Right ventricle myocardium superior (tissue), 1 donor: ENCODE measurements at regions not wholly inside any gene's neighbourhood (a gene's known extent, or its start where the extent isn't known, plus 50 kb on each side); places are given as distances from the start of the nearest gene placed in this dataset.
"Not testable (repeated sequence)": the region's sequence is repeated elsewhere in the genome, so short reads cannot be mapped to it uniquely, and the experiment has no call there.

ENCODE experiments used
- ATAC-seq: fragments of 200-7000 bp; cut with Tn5 transposase; one replicate; pipeline ENCODE4 v1.9.1; 2020; ENCODE audit warnings: mild to moderate bottlenecking; ENCODE audit not compliant: poor library complexity
- DNase-seq: peaks from one replicate; pipeline ENCODE4 v3.0.0-alpha.2; 2020
- intact Hi-C: fragments of 100-400 bp; cut with DNase I; formaldehyde crosslinking; loops from one replicate; pipeline ENCODE4 v1.11.2; 2022
- donor health status: DM: no; HTN: yes; CAD: no; lungs with severe emphysema.

DNA sequence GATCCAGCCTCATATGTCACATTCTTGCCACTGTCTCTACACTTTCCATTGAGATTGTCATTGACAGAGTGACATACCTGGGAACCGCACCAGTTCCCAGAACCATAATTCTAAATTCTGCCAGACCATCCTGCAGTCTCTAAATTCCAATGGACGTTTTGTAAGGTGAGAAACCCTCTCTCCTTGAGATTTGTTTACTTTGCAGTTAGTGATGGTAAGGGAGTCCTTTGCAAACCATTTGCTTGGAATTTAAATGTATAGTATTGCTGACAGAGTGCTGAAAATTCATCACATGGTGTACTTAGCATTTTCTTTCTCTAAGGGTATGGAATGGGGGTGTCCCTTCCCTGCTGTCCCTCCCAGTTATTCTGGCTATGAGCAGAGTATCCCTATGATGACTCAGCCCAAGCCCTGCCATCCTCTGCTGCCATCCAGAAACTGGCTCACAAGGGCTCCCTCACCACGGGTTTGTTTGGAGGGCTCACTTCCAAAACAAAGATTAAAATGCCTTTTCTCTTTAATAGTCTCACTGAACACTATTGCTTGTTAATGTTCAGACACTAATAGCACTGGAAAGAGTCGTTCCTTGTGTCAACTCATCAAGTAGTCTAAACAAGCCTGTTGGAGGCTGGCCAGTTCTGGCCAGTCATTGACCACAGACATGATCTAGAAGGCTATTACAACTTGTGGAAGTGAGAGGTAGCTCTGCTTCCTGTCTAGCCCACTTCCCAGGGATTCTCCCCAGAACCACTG lies 129.0 kb upstream of the HMGA2 start:
- no peak for DNase-seq
- ATAC-seq, result no peak
- intact Hi-C loops, result no loop called here

DNA sequence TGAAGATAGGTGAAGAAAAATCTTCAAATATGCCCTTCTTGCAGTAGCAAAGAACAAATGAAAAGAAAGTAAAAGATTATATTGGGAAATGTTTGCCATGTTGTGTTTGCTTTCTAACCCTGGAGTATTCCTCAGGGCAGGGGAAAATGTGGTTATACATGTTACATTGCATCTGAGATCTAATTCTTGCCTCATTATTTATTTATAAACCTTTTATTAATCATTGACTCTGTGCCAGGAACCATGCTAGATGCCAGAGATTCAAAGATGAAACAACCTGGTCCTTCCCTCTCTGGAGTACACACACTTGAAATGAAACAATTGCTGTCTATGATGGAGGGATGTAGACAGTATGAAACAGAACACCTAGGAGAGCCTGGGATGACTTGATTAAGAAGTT lies 128.1 kb upstream of the HMGA2 start:
- no peak for DNase-seq
- ATAC-seq, result no peak
- intact Hi-C loops, result no loop called here

DNA sequence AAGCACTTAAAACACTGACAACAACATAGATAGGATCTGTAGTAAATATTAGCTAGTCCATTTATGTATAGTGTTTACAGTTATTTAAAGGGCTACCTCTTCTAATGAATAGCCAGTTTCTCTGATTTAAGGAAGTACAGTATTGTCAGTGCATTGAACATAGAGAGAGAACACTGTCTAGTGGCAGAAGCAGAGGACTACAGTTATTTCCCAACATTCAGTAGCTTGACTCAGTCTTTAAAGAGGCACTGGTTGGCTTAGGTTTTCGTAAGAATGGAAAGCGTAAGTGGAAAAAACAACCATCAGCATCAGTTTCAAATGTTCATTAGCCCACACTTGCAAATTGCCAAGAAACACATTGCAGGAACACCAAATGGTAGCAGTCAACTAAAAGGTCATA lies 125.0 kb upstream of the HMGA2 start:
- DNase-seq (no peak), ATAC-seq (no peak)
- intact Hi-C loops, result no loop called here

DNA sequence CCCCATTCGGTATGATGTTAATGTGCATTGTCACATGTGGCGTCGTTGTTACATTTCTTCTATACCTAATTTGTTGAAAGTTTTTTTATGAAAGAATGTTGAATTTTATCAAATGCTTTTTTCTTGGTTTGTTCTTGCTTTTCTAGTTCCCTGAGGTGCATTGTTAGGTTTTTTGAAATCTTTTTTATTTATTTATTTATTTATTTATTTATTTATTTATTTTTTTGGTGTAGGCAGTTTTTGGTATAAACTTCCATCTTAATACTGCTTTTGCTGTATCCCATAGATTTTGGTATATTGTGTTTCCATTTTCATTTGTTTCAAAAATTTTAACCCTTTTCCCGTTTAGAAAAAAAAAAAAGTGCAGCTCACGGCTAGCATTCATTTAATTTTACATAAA lies 121.1 kb upstream of the HMGA2 start:
- intact Hi-C loops, result no loop called here
- ATAC-seq (no peak), DNase-seq (no peak)

DNA sequence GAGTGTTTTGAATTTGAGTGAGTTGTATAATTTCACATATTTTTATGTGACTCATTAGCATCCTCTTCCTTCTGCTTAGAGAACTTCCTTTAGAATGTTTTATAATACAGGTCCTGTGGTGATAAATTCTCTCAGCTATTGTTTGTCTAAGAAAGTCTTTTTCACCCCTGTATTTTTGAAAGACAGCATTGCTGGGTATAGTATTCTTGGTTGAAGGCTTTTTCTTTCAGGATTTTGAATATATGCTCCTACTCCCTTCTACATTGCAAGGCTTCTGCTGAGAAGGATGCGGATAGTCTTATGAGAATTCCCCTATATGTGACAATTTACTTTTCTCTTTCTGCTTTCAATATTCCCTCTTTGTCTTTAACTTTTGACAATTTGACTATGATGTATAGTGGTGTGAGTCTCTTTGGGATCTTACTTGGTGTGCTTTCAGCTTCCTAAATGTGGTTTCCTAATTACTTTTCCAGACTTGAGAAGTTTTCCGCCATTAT lies 118.9 kb upstream of the HMGA2 start:
- intact Hi-C loops, result no loop called here
- ATAC-seq (no peak), DNase-seq (no peak)

DNA sequence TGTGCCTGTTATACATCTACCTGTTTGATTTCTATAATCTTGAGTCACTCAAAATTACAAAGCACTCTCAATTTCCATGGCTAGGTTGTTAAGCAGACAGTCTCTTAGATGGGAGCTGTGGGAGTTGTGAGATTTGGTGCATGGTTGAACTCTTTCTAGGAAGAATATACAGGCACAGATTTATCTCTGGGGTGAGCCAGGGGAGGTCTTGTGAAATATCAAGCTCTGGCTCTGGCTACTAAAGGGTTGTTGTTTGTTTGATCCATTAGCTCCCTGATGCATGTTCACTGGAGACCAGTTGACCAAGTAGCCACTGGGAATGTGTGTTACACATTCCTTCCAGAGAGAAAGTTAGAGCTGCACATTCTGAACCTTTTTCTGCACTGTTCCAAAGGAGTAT lies 117.2 kb upstream of the HMGA2 start:
- intact Hi-C loops, result no loop called here
- no peak for ATAC-seq

DNA sequence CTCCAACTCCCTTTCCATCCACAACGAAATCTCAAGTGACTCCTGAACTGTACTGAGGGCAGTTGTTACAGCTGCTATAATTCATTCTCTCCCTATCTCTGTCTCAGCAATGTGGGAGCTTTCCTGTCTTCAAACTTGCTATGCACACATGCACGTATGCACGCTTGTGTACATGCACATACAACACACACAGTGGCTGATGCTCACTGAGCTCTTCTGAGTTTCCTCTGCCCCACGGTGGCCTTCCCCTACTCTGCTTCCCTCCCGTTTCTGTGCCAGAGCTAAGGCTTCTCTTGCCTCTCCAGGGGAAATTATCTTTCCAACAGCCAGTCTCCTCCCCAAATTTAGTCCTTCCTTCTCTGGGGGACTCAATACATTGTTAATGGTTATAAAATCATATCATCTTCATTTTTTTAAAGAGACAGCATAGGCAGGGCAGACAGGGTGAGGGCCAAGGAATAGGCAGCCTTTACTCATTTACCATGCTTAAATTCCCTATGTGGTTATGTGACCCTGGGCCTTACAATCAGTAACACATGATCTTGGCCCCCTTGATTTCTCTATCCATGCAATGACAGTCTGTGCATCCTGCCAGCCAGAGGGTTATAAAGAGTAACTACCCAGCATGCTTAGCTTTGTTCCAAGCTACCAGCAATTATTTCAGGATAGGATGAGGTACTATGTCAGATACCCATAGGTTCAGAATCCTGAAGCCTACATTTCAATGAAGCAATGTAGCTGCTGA lies 111.9 kb upstream of the HMGA2 start:
- intact Hi-C loops, result no loop called here
- DNase-seq (no peak), ATAC-seq (no peak)

More for the DNA sequence above, 117.2 kb upstream of the HMGA2 start:
- DNase-seq, result no peak

DNA sequence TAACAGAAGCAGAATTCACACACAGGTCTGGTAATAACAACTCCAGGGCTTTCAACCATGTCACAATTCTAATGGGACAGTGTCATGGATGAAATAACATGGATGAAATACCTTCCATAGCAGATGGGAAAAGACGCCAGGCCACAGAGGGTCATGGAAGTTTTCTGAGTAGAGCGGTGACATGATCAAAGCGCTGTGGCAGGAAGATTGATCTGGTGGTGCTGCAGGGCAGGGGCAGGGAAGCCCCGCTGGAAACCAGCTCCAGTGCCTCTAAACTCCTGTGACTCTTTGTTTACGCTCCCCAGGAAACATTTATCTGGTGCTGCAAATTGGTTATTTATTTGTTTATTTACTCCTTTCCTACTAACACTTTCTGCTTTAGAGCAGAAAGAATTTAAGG lies 108.3 kb upstream of the HMGA2 start:
- no peak for ATAC-seq
- intact Hi-C loops, result no loop called here
- DNase-seq, result no peak

DNA sequence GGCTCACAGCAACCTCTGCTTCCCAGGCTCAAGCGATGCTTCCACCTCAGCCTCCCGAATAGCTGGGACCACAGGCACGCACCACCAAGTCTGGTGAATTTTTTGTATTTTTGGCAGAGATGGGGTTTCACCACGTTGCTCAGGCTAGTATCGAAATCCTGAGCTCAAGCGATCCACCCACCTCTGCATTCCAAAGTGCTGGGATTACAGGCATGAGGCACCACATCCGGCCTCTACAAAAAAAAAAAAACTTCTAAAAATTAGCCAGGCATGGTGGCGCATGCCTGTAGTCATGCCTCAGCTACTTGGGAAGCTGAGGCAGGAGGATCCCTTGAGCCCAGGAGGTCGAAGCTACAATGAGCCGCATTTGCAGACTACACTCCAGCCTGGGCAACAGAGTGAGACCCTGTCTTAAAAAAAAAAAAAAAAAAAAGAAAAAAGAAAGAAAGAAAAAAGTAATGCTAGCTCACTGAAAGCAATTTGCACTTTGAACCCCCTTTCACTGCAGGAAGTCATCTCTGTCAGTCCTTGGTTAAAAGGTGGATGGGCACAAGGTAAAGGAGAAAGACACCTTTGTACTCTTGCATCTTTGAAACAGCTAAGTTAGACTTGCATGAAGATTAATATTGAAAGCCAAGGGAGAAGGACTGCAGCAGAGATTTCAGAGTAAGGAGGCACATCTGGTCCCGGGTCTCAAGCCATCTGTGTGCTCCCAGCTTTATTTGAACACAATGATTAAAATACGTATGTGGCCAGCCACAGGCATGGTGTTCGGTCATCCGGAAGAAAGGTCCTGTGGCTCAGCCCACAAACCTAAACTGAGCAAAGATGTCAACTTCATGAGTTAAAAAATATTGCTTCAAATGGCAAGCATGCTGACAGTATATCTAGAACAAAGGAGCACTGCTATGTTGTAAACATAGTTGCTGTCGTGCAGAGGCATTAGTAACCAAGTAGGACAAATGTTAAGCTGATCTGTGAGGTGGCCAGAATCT lies 103.8 kb upstream of the HMGA2 start:
- ATAC-seq, result no peak
- intact Hi-C loops, result no loop called here
- no peak for DNase-seq

DNA sequence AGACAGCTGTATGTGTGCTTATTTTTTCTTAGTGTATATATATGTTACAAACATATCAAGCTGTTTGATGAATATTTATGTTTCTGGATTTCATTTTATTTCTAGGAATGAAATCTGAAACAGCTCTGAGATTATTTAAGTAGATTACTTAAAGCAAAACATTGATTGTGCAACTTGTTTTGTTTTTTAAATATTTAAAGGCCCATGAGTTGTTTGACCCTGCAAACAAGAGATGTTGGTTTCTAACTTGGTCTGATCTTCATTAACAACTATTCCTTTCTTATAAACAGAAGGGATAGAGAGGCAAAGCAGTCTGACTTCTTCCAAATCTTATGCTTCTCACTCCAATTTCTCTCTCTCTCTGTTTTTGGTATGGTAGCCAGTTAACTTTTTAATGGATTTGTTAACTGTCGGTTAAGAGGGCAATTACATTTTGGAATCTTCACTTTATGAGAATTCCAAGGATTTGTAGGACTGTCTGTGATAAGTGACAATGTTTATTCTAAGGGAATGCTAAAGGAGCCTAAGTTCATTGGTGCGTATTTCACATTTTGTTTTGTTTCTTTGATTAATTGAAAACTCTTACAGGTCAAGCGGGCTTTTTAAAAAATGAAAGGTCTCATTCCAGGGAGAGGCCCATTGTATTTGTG lies 102.6 kb upstream of the HMGA2 start:
- no peak for DNase-seq
- ATAC-seq, result no peak
- intact Hi-C loops, result no loop called here

DNA sequence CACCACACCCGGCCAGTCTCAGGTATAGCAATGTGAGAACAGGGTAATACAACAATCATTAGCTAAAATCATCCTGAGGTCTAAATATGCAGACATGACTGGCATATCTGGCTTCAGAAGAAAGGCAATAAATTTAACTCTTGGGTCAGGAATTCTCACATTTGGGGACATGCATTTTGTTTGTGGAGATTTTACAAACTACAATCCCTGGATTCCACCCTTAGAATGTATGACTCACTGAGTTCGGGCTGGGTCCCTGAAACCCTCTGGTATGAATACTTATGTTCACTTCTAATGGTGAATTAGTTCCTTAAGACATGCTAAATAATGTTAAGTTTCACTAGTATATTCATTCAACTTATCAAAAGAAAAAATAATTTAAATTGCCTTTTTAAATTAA lies 98.9 kb upstream of the HMGA2 start:
- DNase-seq (no peak), ATAC-seq (no peak)
- intact Hi-C loops, result no loop called here

DNA sequence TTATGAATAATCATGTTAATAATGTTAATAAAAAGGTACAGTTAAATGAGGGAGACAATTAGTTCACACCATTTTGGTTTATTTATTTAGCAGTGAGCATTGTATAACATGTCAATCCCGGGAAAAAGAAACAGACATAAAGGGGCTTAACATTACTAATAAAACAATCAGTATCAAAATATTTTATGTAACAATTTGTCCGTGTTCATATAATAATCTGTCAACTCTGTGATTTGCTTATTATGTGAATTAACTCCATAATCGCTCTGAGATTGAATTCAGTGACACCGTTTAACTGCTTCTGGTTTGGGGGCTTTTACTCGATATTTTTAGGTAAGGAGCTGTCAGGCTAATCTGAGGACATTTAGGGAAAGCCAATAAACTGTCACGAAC lies 95.8 kb upstream of the HMGA2 start:
- DNase-seq, result no peak
- intact Hi-C loops, result no loop called here

DNA sequence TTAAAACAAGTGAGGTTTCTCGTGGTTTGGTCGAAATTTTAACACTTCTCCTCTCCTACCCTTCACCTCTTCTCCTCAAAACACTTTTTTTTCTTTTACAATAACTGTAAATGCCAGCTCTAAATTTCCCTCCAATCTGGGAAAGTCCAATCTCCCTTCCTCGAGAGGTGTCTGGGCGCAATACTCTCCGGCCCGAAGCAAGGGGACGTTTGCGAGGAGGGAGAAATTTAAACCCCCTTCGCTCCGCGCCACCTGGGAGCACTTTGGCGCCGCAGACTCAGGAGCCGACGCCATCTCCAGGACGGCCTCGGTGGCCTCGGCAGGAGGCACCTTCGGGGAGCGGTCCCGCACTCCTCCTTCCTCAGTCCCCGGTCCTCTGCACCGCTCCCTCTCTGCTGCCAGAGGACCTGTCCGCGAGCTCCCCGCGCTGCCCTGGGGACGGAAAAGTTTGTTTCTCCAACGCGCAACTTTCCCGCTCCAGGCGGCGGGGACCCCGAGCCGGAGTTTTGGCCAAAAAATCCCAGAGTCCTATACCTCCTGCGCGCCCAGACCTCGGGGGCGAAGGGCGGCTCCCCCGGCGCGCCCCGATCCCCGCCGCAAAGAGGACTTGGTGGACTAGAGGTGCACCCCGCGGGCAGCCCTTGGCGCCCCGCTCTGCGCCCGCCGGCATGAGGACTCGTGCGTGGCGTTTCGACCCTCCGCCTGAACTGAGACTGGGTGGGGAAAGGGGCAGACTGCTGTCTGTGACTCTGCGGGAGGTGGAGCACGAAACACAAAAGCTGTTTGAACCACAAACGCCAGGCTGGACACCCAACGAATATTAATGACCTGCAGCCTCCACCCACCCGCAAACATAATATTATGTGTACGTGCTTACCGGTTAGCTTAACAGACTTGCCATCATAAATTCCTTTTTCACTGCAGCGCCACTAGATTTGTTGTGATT lies 95.2 kb upstream of the HMGA2 start:
- DNase-seq (no peak), ATAC-seq (no peak)
- intact Hi-C loops, result no loop called here

More for the DNA sequence above, 95.8 kb upstream of the HMGA2 start:
- no peak for ATAC-seq

DNA sequence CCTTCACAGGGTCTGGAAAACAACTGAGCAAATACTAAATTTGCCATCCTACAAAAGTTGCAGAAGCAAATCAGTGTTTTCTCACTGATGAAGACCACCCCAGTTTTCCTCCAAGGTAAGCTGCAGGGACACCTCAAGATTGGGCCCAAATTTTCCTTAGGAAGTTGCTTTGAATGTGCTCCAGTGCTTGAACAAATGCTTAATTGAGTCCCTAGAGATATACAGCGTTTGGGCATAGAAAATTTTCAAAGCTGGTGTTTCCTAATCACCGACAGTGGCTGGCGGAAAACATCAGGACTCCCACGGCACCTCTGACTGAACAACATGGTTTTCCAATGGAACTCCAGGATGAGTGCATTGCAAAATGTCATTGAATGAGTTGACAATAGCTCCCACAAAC lies 92.5 kb upstream of the HMGA2 start:
- intact Hi-C loops, result no loop called here
- DNase-seq, result no peak
- ATAC-seq, result no peak

DNA sequence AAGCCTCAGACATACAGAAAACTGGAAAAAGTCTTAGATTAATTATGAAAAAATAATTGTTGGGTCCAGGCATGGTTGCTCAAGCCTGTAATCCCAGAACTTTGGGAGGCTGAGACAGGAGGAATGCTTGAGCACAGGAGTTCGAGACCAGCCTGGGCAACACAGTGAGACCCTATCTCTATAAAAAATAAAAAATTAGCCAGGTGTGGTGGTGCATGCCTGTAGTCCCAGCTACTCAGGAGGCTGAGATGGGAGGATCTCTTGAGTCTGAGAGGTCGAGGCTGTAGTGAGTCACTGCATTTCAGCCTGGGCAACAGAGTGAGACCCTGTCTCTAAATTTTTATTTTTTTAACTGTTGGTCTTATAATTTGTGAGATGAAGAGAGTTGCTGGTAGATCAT lies 90.6 kb upstream of the HMGA2 start:
- DNase-seq, intact Hi-C loops, ATAC-seq: not testable (repeated sequence)

DNA sequence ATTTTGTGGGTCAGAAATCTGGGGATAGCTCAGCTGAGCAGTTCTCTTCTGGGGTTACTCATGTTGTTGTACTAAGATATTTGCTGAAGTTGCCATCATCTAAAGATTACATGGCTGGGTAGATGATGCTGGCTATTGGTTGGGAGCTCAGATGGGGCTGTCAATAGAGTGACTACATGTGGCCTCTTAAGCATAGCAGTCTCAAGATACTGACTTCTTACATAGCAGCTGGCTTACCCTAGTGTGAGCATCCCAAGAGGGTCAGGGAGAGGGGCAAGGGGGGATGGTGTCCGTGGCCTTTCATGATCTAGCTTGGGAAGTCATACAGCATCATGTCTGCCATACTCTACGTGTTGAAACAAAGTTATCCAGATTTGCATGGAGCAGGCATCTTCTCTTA lies 90.1 kb upstream of the HMGA2 start:
- ATAC-seq (no peak), DNase-seq (no peak)
- intact Hi-C loops, result no loop called here

DNA sequence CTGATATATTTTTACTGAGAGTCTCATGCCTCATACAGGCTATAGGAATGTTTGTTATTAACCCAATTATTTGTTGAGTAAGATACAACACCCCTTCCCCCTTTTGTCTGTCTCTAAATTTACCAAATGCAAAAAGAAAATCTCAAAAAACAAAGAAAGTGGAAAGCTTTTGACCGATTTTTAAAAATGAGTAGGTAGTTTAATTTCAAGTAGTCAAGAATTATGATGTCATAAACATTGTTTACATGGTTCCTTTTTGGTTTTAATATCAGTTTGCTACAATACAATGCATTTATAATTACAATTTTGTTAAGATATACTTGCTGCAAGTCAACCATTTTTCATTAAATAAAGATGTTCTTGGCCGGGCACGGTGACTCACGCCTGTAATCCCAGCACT lies 84.7 kb upstream of the HMGA2 start:
- ATAC-seq (no peak), DNase-seq (no peak)
- intact Hi-C loops, result no loop called here

DNA sequence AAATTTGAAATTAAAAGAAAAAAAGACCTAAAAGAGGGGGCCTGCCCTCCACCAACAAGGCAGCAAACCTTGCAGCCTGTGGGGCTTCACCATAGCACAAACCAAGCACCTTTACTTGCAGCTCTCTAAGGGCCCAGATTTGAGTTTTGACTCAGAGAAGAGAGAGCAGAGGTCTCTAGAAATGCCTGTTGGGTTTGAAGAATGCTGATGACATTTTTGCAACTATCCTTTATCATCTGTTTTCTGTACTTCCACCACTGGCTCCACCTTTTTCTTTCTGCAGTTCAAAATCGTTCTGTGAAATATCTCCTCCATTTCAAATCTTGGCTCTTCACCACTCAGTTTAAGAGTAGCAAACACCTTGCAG lies 83.8 kb upstream of the HMGA2 start:
- no peak for DNase-seq
- no peak for ATAC-seq
- intact Hi-C loops, result no loop called here
